ENCODE measurements at regions not wholly inside any gene's neighbourhood (a gene's known extent, or its start where the extent isn't known, plus 50 kb on each side); places are given as distances from the start of the nearest gene placed in this dataset.

DNA sequence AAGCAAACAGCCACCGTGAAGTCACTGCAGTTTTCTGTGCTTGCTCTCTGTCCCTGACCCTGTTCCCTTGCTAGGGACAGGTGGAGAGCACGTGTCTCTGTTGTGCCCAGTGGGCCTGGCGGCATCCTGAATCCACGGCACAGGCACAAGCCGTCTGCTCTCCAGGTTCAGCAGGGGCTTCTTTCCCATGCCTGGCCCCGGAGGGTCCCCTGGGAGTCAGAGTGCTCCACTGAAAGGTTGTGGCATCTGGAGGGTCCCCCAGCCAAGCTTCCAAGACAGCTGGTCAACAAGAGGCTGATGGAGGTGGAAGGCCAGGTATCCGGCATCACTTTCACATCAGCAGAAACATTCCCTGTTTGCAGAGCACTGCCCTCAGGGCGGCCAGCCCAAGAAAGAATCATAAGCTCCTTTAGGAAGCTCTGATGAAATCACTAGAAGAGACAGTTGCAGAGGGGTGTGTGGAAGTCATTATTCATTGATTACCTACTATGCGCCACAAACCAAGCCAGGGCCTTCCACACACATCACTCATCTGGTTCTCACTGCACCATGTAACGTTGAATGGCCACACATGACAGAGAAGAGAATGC lies 346.4 kb upstream of the B3GAT1 start:
- DNase-seq, result no peak

DNA sequence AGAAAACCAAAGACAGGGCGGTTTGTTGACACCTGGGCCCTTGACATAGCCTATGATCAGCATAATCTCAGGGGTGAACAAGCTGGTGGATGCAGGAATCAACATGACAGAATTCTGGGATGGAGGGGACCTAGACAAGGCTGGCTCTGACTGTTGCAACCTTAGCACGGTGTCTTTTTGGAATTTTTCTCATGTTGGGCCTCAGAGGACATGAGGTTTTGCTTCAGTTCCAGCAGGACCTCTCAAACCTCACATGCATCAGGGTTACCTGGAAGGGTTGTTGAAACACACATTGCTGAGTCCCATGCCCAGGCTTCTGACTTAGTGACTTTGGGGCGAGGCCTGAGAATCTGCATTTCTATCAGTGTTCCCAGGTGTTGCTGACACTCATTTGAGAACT lies 345.6 kb upstream of the B3GAT1 start:
- DNase-seq, result no peak

DNA sequence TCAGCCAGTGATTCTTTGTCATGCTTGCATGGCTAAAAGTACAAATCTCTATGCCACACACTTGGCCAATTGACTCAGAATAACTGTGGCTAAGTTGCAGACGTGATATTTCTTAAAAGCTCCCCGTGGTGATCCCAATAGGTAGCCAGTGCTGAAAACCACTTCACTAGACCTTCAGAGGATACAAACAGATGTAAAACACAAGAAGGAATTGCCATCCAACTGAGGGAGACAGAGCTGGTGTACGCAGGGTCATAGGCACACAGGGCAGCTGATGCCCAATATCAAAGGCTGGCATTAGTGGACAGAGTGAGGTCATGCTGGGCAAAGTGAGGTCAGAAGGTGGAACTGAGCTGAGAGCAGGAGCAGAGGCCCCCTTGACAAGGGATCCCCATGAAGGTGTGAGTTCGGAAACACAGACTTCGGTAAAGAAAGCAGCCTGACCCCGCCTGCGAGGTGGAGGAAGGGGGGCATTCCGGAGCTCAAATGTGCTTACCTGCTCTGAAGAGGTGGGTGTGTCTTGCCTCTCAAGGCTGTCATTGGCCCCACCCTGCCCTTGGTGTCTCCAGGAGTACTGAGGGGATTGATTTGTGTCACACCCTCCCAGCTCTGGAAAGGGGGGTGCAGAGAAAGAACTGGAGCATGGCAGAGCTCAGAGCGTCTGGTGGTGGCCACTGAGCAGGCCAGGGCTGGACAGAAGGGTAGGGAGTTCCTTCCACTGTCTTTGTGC lies 344.9 kb upstream of the B3GAT1 start:
- no peak for DNase-seq

DNA sequence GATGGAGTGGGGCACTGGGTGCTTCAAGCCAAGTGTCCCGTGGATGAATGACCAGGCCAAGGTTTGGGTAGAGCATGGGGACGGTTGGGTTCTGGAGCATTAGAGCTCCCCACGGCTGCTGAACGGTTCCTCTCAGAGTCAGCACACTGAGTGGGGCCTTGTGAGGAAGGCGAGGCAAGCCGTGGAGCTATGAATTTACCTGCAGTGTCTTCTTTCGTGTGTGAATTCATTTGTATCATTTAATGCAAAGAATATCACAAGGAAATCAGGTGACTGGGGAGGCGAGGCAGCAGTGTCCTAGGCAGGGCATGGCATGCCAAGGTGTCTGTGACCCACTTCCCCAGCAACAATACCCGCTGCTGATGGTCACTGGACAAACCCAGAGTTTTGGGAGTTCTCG lies 343.5 kb upstream of the B3GAT1 start:
- DNase-seq, result no peak

DNA sequence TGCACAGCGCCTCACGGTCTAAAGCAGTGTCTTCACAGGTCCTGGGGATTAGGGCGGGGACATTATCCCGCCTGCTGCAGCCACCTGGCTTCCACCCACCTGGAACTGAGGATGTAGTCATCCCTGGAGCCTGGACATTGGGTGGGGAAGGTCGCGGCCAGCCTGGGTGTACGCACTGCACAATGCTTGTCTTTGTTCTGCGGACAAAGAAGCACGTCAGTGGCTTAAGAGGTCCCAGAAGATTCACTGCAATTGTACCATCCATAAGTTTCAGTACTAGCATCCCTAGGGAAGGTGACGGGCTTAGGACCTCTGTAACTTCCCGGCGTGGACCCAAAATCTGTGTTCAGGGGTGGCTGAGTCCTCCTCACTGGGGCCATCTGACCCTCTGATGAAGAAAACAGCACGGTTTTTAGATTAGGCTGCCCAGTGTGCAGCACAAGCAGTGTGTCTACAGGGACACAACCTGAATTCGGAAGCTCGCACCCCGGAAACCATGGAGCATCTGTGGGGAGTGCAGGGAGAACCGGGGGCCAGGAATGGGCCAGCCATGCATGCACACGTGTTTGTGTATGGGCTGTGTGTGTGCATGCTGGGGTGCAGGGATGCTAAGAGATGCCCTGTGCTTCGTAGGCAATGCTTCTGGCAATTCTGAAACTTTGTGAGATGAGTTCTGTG lies 342.6 kb upstream of the B3GAT1 start:
- DNase-seq, result no peak

DNA sequence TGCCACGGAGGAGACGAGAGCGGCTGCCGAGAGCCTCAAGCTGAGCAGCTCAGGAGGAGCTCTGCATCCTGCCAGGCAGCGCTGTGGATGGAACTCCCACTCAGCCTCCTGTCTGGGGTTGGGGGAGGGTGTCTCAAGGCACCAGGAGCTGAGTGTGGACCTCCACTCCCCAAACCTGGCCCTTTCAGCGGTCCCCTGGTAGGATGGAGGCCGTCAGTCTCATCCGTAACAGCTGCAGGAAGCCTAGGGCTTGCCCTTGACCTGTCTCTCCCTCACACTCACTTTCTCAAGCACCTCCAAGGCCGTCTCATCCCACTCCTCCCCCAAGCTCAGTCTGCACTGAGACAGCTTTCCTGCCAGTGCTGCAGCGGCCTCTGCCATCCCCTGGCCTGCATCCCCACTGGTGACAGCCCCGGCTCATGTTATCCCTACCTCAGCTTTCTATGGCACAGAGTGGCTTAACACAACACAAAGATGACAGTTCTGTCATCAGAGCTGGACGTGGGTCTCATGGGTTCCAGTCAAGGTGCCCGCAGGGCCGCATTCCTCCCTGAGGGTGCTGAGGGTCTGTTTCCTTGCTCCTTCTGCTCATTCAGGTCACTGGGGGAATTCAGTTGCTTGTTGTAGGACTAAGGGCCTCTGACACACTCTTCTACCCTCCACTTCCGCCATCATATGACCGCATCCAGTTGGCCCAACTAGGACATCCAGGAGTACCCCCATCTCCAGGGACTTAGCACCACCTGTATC lies 341.9 kb upstream of the B3GAT1 start:
- DNase-seq, result no peak

DNA sequence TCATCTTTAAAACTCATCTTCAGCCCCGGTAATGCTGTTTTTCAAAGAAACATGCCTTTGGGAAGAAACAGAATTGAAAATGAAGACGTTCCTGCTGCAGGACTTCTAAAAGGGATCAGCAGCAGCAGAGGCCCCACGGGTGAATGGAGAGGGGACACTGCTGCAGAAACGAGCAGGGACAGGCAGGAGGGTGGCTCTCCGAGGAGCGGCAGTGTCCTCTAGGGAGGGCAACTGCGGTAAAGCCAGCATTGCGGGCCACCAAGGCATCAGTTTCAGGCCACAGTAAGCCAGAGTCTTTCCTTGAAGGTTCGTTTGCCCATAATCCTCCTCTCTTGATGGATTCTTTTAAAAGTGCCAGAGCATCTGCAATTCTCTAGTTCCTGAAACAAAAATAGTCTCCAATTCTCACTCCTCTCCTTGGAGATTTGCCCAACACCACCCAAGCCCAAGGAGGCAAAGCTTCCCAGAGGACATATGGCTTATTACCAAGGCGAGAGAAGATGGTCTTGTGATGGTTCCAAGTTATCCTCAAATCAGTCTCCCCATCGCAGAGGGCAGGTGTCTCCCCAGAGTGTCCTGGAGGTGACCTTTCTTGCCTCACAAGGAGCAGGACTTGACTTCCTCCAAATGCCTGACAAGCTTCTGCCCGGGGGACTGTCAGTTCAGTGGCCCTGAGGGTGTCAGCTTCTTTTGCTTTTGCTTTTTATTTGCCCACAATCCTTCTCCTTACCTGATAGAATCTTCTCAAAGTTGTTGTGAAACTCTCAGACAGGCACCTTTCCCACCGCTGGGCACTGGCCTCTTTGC lies 341.1 kb upstream of the B3GAT1 start:
- no peak for DNase-seq

DNA sequence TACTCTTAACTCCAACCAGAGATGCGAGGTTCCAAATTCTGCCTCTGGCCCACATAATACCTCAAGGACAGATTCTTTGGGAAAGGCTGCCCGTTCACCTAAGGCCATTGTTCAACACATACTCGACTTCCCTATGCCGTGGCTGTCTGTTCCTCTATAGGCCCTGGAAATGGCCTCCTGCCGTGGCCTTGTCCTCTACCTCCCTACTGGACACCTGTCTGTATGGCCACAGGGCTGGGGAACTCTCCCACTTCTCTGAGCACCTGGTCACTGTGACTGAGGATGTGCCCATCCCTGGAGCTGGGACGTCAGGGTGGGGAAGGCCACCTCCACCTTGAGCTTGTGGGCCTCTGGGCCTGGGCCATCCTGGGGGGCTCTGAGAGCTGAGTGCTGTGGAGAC lies 340.5 kb upstream of the B3GAT1 start:
- DNase-seq, result no peak

DNA sequence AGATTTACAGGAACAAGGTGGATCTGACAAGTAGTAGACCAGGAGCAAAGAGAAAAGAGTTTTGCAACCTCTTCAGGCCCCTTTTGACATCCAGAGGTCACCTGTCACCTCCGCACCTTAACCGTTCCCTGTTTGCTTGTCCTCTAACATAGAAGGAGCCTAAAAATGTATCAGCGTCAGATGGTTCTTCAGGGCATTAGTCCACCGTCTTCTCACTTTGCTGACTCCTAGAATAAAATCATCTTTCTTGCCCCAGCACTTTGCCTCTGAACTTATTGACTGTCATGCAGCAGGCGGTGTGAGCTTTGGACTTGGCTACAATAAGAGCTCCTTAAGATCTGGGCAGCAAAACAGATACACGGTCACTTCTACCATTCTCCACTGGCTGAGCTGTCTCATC lies 339.7 kb upstream of the B3GAT1 start:
- DNase-seq, result no peak

DNA sequence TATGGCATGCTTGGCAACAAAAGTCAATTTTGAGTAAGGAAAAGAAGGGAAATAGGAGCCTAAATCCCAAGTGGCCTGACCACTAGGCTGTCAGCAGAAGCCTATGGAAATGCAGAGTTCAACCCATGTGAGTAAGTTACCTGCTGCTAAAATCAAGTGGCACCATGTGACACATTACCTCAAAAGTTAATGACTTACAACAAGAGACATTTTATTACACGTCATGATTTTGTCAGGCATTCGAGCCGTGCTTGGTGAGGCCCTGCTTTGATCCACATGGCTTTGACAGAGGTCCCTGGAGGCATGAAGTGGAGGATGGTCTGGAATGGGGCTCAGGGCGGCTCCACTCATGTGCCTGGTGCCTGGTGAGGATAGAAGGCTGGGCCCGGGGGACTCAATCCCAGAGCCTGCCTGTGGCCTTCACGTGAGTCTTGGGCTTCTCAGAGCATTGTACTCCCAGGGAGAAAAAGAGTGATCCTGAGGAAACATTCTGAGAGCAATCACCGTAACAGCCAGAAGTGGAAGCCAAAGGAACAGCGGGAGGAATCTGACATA lies 339.1 kb upstream of the B3GAT1 start:
- no peak for DNase-seq

DNA sequence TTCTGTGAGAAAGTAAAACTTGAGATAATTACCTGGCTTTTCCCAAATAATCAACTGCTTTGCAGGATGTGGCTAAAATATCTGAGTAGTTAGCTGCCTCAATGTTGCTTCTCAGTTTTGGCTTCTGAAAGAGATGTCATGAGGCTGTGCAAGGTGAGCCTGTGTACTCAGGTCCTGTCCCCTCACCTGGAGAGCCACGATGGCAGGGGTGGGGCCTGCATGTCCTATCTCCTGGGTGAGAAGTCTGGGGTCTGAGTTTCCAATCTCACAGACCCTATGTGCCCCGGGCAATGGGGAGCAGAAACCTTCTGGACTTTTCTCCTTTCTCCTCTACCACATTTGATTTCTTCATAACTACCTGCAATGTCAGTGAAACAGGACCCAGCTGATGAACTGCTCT lies 338.6 kb upstream of the B3GAT1 start:
- no peak for DNase-seq

DNA sequence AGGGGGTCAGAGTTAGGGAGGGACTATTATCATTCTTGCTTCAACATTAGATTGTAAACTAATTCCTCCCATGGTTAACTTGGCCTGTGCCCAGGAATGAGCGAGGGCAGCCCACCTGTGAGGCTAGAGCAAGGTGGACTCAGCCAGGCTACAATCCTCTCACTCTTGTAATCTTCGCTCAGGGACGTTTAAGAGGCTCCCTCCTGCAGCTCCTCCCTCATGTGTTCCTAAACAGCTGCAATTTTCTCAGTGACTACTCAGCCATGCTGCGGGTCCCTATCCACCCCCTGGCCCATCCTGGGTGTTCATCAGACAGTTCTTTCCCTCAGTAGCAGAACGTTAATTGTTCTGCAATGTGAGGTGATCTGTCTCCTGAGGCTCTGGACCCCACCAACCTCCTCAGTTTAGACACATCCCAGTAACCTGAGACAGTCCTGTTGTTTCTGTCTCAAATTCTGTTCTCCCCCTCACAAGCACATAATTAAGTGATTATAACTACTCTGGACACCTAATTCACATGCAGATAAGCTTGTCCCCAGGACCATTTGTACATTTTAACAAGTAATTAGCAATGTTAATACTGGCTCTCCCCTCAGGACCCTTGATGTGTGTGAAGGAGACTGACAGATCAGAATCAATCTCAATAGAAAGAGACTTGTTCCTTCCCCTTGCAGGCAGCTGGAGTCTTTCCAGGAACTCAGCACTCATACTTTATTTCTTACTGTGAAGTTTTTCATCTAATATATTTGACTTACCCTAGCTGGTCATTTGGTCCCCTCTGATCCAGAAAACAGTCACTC lies 337.2 kb upstream of the B3GAT1 start:
- no peak for DNase-seq

DNA sequence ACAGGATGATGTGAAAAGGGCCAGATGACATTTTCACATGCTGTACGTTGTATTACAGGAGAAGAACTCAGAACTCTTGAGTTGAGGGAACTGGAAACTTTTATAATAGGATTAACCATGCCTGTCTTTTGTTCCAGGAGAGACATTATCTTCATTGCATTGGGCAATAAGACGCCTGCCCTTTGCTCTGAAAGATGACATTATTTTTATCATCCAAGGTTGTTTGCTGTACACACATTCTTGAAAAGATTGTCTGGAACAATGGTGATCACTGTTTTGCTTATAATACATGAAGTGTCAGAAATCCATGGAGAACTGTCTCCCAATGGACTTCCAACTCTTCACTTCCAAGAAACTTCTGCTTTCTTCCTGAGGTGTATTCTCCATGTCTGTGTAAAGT lies 334.6 kb upstream of the B3GAT1 start:
- DNase-seq, result no peak

DNA sequence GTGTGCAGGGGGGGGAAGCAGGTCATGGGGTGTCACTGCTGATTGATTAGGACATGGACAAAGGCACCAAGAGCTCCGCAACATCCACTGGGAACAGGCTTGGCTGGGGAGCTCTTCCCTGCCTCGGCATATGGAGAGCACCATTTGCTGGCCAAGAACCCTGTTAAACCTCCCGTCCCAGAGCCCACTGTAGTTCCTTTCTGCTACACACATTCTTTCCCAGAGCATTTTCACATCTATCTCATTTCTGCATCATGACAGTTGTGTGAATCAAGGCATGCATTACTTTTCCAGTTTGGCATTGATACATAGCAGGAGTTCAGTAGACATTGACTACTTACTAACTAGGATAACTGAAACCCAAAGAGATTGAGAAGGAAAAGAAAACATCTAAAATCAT lies 333.4 kb upstream of the B3GAT1 start:
- DNase-seq, result no peak

DNA sequence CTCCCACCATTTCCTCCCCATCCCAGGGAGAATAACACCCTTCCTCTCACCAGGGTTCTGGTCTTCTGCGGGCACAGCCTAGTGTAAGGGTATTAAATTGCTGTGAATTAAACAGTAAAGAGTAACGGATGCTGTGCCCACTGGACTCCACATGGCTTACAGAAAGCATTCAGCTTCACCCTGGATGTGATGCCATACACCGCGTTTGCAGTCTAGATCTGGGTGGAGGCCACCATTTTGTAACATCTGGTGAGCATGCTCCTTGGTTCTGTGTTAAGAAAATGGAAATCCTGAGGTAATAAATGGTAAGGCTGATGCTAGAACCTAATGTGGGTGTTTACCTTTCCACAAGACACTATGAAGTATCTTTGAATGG lies 331.8 kb upstream of the B3GAT1 start:
- DNase-seq, result no peak

DNA sequence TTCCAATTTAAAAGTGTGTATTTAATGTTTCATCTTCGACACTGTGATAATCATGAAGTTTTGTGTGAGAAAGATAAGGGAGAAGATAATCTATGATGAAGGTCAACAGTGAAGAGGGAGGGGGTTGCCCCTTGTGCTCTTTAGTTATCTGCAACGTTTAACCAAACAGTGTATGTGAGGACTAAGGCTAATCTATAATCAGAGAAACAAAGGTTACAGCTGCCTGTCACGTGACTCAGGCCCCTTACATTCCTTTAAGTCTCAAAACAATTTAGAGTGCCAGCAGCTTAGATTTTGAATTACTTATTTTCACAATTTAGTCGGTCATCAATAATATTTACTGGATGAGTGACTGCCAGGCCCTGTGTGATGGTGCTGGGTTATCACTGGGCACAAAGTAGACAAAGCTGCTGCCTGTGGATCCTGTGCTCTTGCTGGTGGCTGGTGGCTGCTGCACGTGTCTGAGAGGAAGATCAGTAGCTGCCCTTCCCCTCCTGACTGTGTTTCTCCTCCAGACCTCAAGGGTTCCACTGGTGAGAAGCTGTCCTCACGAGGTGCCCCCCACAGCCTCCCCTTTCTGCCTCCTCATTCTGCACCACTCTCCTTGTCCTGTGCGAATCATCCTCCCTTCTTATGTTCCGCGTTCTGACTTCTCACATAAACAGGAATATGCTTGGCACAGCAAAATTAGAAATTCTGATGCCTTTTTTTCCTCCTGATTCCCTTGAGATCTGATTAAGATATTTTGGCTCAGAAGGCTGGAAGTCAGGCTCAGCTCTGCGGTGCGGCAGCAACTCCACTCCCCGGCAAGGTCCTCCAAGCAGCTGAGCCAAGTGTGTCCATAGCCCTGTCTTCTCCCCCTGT lies 331.1 kb upstream of the B3GAT1 start:
- no peak for DNase-seq

DNA sequence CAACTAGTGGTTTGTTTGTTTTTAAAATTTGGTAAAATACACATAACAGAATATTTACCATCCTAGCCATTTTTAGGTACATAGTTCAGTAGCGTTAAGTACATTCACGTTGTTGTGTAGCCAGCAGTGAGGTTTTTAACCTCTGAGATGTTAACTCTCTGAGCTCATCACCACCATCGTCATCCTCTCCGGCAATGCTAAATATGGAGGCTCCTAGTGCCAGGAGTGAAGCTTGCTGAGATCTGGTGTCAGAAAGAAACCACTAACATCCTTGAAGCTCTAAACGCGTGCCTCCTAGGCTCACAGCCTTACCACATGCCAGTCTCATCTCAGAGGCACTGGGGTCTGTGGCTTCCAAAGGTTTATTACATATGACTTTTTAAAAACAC lies 330.2 kb upstream of the B3GAT1 start:
- DNase-seq, result no peak

DNA sequence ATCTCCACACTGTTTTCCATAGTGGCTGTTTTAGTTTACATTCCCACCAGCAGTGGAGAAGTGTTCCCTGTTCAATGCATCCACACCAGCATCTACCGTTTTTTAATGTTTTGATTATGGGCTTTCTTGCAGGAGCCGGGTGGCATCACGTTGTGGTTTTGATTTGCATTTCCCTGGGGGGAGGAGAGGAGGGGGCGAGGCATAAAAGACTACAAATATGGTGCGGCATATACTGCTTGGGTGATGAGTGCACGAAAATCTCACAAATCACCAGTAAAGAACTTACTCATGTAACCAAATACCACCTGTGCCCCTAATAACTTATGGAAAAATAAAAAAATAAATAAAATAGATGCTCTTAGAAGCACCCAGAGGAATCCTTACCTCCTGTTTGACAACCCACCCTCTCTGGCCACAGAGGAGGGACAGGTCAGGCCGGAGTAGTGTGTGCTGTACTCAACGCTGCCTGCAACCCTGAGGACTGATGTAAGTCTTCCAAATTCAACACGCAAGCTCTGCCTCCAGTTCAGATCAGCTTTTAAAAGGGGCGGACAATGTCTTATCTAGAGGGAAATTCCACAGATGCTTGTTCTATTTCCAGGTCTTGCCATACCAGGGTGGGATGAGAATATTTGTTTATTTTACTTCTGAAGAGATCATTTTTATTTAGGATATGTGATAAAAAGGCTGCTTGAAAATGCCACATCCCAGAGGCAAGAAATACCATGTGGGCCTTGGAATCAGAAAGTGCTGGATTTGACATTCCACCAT lies 329.6 kb upstream of the B3GAT1 start:
- DNase-seq, result no peak

DNA sequence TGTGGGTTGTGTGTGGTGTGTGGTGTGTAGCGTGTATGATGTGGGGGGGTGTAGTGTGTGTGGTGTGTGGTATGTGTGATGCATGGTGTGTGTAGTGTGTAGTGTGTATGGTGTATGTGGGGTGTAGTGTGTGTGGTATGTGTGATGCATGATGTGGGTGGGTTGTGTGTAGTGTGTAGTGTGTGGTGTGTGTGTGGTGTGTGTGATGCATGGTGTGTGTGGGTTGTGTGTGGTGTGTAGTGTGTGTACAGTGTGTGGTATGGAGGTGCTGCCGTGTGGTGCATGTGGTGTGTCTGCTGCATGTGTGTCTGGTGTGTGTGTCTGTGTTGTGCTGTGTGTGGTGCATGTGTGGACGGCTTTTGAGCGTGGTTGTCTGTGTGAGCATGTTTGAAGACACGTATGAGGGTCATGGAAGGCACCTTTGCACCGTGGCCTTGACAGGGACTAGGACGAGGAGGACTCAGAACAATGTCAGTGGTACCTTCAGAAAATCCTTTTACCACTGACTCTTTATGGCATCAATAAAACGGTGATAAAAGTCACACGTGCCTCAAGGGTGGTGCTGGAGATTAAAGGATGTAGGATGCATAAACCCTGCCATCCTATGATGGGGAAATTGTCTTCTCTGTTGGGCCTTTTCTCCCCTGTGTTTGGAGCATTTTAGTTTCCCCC lies 328.7 kb upstream of the B3GAT1 start:
- no peak for DNase-seq

Data from midbrain (tissue), 1 donor.